Neuronal stem cell (in vitro differentiated cells): ENCODE measurements at regions not wholly inside any gene's neighbourhood (a gene's known extent, or its start where the extent isn't known, plus 50 kb on each side); places are given as distances from the start of the nearest gene placed in this dataset.

Experiments
- DNase-seq: peaks from one replicate; pipeline ENCODE4 v3.0.0-alpha.2; 2013; ENCODE audit warnings: low spot score
- H2AFZ ChIP-seq: one replicate; pipeline ENCODE4 v1.6.1; 2013; ENCODE audit warnings: mild to moderate bottlenecking, low read length, inconsistent platforms
- H2AK5ac ChIP-seq: 2 replicates; pipeline ENCODE4 v1.6.1; 2013; ENCODE audit warnings: low read depth, mild to moderate bottlenecking, inconsistent platforms, low read length, moderate library complexity, mixed read lengths
- H2BK120ac ChIP-seq: 2 replicates; pipeline ENCODE4 v1.6.1; 2013; ENCODE audit warnings: low read depth, mild to moderate bottlenecking, inconsistent platforms, low read length, moderate library complexity, mixed read lengths
- H2BK12ac ChIP-seq: one replicate; pipeline ENCODE4 v1.6.1; 2013; ENCODE audit warnings: low read length, inconsistent platforms
- H2BK15ac ChIP-seq: 2 replicates; pipeline ENCODE4 v1.6.1; 2013; ENCODE audit warnings: mild to moderate bottlenecking, low read length, inconsistent platforms, mixed read lengths
- H2BK5ac ChIP-seq: one replicate; pipeline ENCODE4 v1.6.1; 2013; ENCODE audit warnings: inconsistent platforms, mild to moderate bottlenecking, low read length, moderate library complexity
- H3K14ac ChIP-seq: one replicate; pipeline ENCODE4 v1.6.1; 2013; ENCODE audit warnings: low read length, inconsistent platforms
- H3K18ac ChIP-seq: 2 replicates; pipeline ENCODE4 v1.6.1; 2013; ENCODE audit warnings: low read length, inconsistent platforms
- H3K23ac ChIP-seq: 2 replicates; pipeline ENCODE4 v1.6.1; 2013; ENCODE audit warnings: low read depth, mild to moderate bottlenecking, mixed read lengths, low read length, inconsistent platforms; ENCODE audit not compliant: poor library complexity
- H3K27ac ChIP-seq: replicated peaks from 3 replicates; pipeline ENCODE4 v1.5.1; 2013; ENCODE audit warnings: low read length, inconsistent platforms
- H3K27me3 ChIP-seq, 3 experiments: 2 replicates each; pipeline ENCODE4 v1.6.1; 2013; ENCODE audit warnings: low read length in 3 of 3, mild to moderate bottlenecking in 2 of 3, inconsistent platforms in 1 of 3, low read depth in 1 of 3, mixed read lengths in 1 of 3, moderate library complexity in 1 of 3; ENCODE audit not compliant: control insufficient read depth in 3 of 3, insufficient read depth in 3 of 3
- H3K36me3 ChIP-seq, 2 donors: replicated peaks in 1 of 2; 2 replicates each; pipeline ENCODE4 v1.6.1; 2013; ENCODE audit warnings: low read length in 2 of 2; ENCODE audit not compliant: control insufficient read depth in 2 of 2, insufficient read depth in 2 of 2
- H3K4ac ChIP-seq: 2 replicates; pipeline ENCODE4 v1.6.1; 2013; ENCODE audit warnings: inconsistent platforms, mild to moderate bottlenecking, low read length, moderate library complexity
- H3K4me1 ChIP-seq, 2 donors: 1 replicate in 1 of 2; 2 replicates in 1 of 2; pipeline ENCODE4 v1.6.1; 2013; ENCODE audit warnings: low read length in 2 of 2, low read depth in 1 of 2; ENCODE audit not compliant: control insufficient read depth in 2 of 2, insufficient read depth in 1 of 2
- H3K4me2 ChIP-seq: one replicate; pipeline ENCODE4 v1.6.1; 2013; ENCODE audit warnings: mild to moderate bottlenecking, low read length, inconsistent platforms; ENCODE audit not compliant: insufficient read depth, poor library complexity, severe bottlenecking
- H3K4me3 ChIP-seq, 2 donors: 2 replicates each; pipeline ENCODE4 v1.5.1; 2013; ENCODE audit warnings: low read length in 2 of 2, mild to moderate bottlenecking in 2 of 2, inconsistent platforms in 1 of 2, moderate library complexity in 1 of 2
- H3K79me1 ChIP-seq: one replicate; pipeline ENCODE4 v1.6.1; 2013; ENCODE audit warnings: low read depth, mild to moderate bottlenecking, inconsistent platforms, low read length, moderate library complexity
- H3K9ac ChIP-seq: one replicate; pipeline ENCODE4 v1.6.1; 2013; ENCODE audit warnings: mild to moderate bottlenecking, low read depth, low read length, inconsistent platforms; ENCODE audit not compliant: poor library complexity
- H3K9me3 ChIP-seq, 2 donors: replicated peaks in 1 of 2; 2 replicates each; pipeline versions ENCODE3 to v1.6.1; 2013; ENCODE audit warnings: low read length in 2 of 2, mild to moderate bottlenecking in 2 of 2, inconsistent platforms in 1 of 2, low read depth in 1 of 2, mixed read lengths in 1 of 2, moderate library complexity in 1 of 2; ENCODE audit not compliant: control insufficient read depth in 2 of 2, insufficient read depth in 1 of 2
- H4K8ac ChIP-seq: one replicate; pipeline ENCODE4 v1.6.1; 2013; ENCODE audit warnings: low read depth, mild to moderate bottlenecking, inconsistent platforms, low read length, moderate library complexity
- H4K91ac ChIP-seq: one replicate; pipeline ENCODE4 v1.6.1; 2013; ENCODE audit warnings: low read length, low read depth, mild to moderate bottlenecking, inconsistent platforms; ENCODE audit not compliant: poor library complexity
- WGBS, 2 donors: extraction: QIAGEN DNeasy Blood & Tissue Kit; methylation state at CpG; one replicate each; pipeline ENCODE4 v1.1.7; 2013; ENCODE audit warnings: missing lambda C conversion rate in 2 of 2, mixed read lengths in 1 of 2; ENCODE audit not compliant: insufficient read length in 2 of 2, insufficient replicate concordance in 1 of 2; ENCODE audit errors: extremely low coverage in 2 of 2; 5-methylcytosine and 5-hydroxymethylcytosine counted together

DNA sequence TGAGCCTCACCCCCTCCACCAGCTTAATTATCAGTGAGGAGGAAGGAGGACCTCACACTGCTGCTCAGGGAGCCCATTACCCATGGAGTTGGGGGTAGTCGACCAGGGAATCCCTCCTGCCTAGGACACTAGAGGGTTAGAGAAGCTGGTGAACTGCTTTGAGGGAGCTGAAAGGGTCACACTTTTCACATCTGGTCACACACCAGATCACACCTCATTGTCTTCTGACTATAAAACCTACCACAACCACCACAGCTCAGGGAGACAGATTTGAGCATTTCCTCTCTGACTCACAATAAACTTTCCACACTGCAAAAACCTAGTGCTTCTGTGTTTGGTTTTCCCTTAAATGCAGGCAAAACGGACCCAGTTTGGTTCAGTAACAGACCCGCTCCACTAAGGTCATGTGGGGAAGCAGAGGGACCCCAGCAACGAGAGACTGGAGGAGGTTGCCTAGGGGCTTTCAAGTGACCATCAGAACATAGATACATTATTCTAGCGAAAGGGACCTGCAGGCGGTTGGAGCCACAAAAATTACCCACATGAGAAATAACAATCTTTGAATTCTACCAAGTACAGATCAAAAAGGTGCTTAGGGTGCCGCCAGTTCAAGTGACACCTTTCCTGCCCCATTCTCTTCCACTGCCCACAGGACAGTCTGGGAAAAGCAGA, 151.4 kb upstream of the AVPR1A start:
- Histone ChIP-seq H3K18ac (no peak overlapping the region), H4K8ac (no peak overlapping the region), H3K27me3 (no peaks in the 10 kb centered on the region), H2BK12ac (no peak overlapping the region), H3K4me3 (no peak overlapping the region), H3K9ac (no peak overlapping the region), H3K4ac (no peak overlapping the region), H2BK15ac (no peak overlapping the region), H2AFZ (no peak overlapping the region), H2BK120ac (no peak overlapping the region), H2BK5ac (no peak overlapping the region), H3K36me3 (no peaks in the 10 kb centered on the region), H3K4me2 (no peak overlapping the region), H3K4me1 (no peaks in the 10 kb centered on the region), H3K14ac (no peak overlapping the region), H4K91ac (no peak overlapping the region), H3K79me1 (no peaks in the 10 kb centered on the region), H3K9me3 (no peaks in the 10 kb centered on the region), H3K23ac (no peak overlapping the region), H3K27ac (no peak overlapping the region), H2AK5ac (no peak overlapping the region)
- no peak for DNase-seq
- WGBS, 2 donors = no CpG with 5 or more reads among the region's 7 CpGs

DNA sequence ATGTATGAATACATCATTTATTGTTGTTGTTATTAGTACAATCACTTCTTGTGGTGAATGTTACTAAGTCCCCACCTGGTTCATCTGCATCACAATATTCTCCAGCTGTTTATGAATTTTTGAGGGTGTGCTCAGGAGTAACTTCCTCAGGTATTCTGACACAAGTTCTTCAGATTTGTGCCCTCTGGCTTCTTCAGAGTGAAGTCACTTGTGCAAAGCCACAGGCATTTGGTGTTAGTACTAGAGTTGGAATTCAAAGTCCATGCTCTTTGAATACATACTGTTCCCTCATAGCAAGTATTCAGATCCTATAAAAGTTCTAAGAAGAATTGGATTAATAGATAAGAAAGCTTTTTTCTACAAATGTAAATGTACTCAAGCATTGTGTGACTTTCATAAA, 150.3 kb upstream of the AVPR1A start:
- Histone ChIP-seq H3K4ac (no peak overlapping the region), H3K36me3 (no peaks in the 10 kb centered on the region), H3K18ac (no peak overlapping the region), H3K4me1 (no peaks in the 10 kb centered on the region), H2BK15ac (no peak overlapping the region), H3K9ac (no peak overlapping the region), H3K79me1 (no peaks in the 10 kb centered on the region), H3K27ac (no peak overlapping the region), H2BK12ac (no peak overlapping the region), H4K91ac (no peak overlapping the region), H2AFZ (no peak overlapping the region), H3K4me3 (no peak overlapping the region), H3K23ac (no peak overlapping the region), H3K14ac (no peak overlapping the region), H3K4me2 (no peak overlapping the region), H4K8ac (no peak overlapping the region), H2BK5ac (no peak overlapping the region), H2BK120ac (no peak overlapping the region), H3K27me3 (no peaks in the 10 kb centered on the region), H3K9me3 (no peaks in the 10 kb centered on the region), H2AK5ac (no peak overlapping the region)
- DNase-seq = no peak

DNA sequence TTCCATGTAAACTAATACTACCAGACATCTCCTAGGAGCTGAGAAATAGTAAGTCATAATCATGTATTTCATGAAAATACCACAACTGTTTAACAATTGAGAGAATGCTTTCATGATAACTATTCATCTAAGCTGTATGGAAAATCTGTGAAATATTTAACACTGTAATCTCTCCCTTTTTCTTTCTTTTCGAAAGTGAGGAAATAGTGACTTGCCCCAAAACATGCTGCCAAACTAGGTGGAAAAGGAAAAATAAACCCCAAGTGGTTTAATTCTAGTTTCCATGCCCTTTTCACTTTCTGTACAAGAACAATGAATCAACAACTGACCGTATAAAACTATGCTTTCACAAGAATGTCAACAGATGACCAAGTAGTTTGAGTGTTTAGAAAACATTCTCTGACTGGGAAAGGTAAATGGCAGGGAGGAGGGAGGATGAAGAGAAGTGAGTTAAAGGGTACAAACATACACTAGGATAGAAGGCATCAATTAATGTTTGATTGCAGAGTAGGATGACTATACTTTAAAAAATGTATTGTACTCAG, 147.5 kb upstream of the AVPR1A start:
- H2AFZ ChIP-seq = no peak overlapping the region
- no peak overlapping the region for H2BK5ac ChIP-seq
- no peak overlapping the region for H3K27ac ChIP-seq
- H3K4ac ChIP-seq = no peak overlapping the region
- H4K8ac ChIP-seq = no peak overlapping the region
- no peaks in the 10 kb centered on the region for H3K79me1 ChIP-seq
- no peak overlapping the region for H3K23ac ChIP-seq
- no peak for DNase-seq
- no peak overlapping the region for H3K14ac ChIP-seq
- no peak overlapping the region for H3K4me2 ChIP-seq
- H2BK120ac ChIP-seq = no peak overlapping the region
- no peak overlapping the region for H2BK15ac ChIP-seq
- no peak overlapping the region for H2AK5ac ChIP-seq
- WGBS, 2 donors = no CpG with 5 or more reads among the region's 2 CpGs
- no peak overlapping the region for H4K91ac ChIP-seq
- H3K36me3 ChIP-seq = no peaks in the 10 kb centered on the region
- no peaks in the 10 kb centered on the region for H3K9me3 ChIP-seq
- peaks cover 0 to 4% of the 10 kb centered on the region in 2 donors for H3K4me1 ChIP-seq
- H2BK12ac ChIP-seq = no peak overlapping the region
- no peak overlapping the region for H3K9ac ChIP-seq
- H3K27me3 ChIP-seq = no peaks in the 10 kb centered on the region
- H3K4me3 ChIP-seq = no peak overlapping the region
- no peak overlapping the region for H3K18ac ChIP-seq

DNA sequence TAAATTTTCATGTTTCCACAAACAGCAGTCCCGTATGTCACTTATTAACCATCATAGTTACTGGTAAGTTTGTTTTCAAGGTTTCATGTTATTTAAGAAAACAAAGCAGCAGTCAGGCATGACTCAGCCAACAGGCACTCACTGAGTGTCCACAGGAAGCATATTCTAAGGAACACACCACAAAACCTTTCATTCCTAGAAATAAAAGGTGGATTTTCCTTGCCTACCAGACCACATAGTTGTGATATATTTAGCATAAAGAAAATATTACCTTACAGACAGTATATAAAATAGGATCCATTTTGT, 143.3 kb upstream of the AVPR1A start:
- H2BK15ac ChIP-seq = no peak overlapping the region
- no peak overlapping the region for H3K27ac ChIP-seq

More for the DNA sequence above, 143.3 kb upstream of the AVPR1A start:
- Histone ChIP-seq H3K4me3 (no peak overlapping the region), H3K23ac (no peak overlapping the region), H3K9me3 (no peaks in the 10 kb centered on the region), H2BK5ac (no peak overlapping the region), H2BK12ac (no peak overlapping the region), H3K14ac (no peak overlapping the region), H2AK5ac (no peak overlapping the region), H3K4me1 (peaks cover 0 to 10% of the 10 kb centered on the region in 2 donors), H3K4me2 (no peak overlapping the region), H3K18ac (no peak overlapping the region), H3K9ac (no peak overlapping the region), H3K79me1 (no peaks in the 10 kb centered on the region), H4K8ac (no peak overlapping the region), H3K27me3 (no peaks in the 10 kb centered on the region), H2AFZ (peak overlapping the region; percentile 11), H4K91ac (no peak overlapping the region), H2BK120ac (no peak overlapping the region), H3K4ac (no peak overlapping the region), H3K36me3 (no peaks in the 10 kb centered on the region)
- no CpG with 5 or more reads among the region's 1 CpG for WGBS, 2 donors
- no peak for DNase-seq
